Neural cell (in vitro differentiated cells): ENCODE measurements at regions not wholly inside any gene's neighbourhood (a gene's known extent, or its start where the extent isn't known, plus 50 kb on each side); places are given as distances from the start of the nearest gene placed in this dataset.

ENCODE experiments used
- H2AFZ ChIP-seq: fragments of 200-600, 300-800 bp; sonication (generic), shearing (Covaris generic); 2 replicates; pipeline ENCODE4 v1.6.0; 2014; ENCODE audit warnings: low read depth, mild to moderate bottlenecking, antibody characterized with exemption, low read length, moderate library complexity
- H3F3A ChIP-seq: fragments of 200-600 bp; shearing (Covaris generic); 2 replicates; pipeline ENCODE4 v1.6.1; 2016; ENCODE audit warnings: mild to moderate bottlenecking, moderate library complexity, mixed read lengths, antibody characterized with exemption, low read length; ENCODE audit not compliant: insufficient read depth, poor library complexity, severe bottlenecking
- H3K27ac ChIP-seq: fragments of 200-600, 300-800 bp; sonication (generic), shearing (Covaris generic); 2 replicates; pipeline ENCODE4 v1.5.1; 2014; ENCODE audit warnings: mild to moderate bottlenecking, low read length, moderate library complexity
- H3K27me3 ChIP-seq: fragments of 300-800, 200-600 bp; sonication (generic), shearing (Covaris generic); 2 replicates; pipeline ENCODE4 v1.6.0; 2014; ENCODE audit warnings: mild to moderate bottlenecking, low read depth, low read length, moderate library complexity; ENCODE audit not compliant: insufficient read depth
- H3K36me3 ChIP-seq: fragments of 300-800, 200-600 bp; sonication (generic), shearing (Covaris generic); 2 replicates; pipeline ENCODE4 v1.5.1; 2014; ENCODE audit warnings: mild to moderate bottlenecking, antibody characterized with exemption, low read length, moderate library complexity; ENCODE audit not compliant: insufficient read depth
- H3K4me2 ChIP-seq: fragments of 300-800, 200-600 bp; sonication (generic), shearing (Covaris generic); 2 replicates; pipeline ENCODE4 v1.6.0; 2014; ENCODE audit warnings: mild to moderate bottlenecking, low read length
- H3K4me3 ChIP-seq: fragments of 300-800, 200-600 bp; sonication (generic), shearing (Covaris generic); 2 replicates; pipeline ENCODE4 v1.5.1; 2014; ENCODE audit warnings: mild to moderate bottlenecking, low read length, moderate library complexity
- H3K79me2 ChIP-seq: fragments of 200-600 bp; shearing (Covaris generic); replicated peaks from 2 replicates; pipeline ENCODE4 v1.6.0; 2014; ENCODE audit warnings: mild to moderate bottlenecking, low read length, moderate library complexity; ENCODE audit not compliant: insufficient read depth
- H3K9ac ChIP-seq: fragments of 300-800, 200-600 bp; sonication (generic), shearing (Covaris generic); 2 replicates; pipeline ENCODE4 v1.6.1; 2016; ENCODE audit warnings: mild to moderate bottlenecking, low read length, mixed read lengths
- H3K9me2 ChIP-seq: fragments of 200-600 bp; shearing (Covaris generic); 2 replicates; pipeline ENCODE4 v1.6.1; 2016; ENCODE audit warnings: mild to moderate bottlenecking, low read length, mixed read lengths; ENCODE audit not compliant: insufficient read depth
- H3K9me3 ChIP-seq: fragments of 200-600, 300-800 bp; sonication (generic), shearing (Covaris generic); 2 replicates; pipeline ENCODE4 v1.6.1; 2016; ENCODE audit warnings: mild to moderate bottlenecking, mixed run types, low read length, moderate library complexity, mixed read lengths
- H4K20me1 ChIP-seq: fragments of 200-600 bp; shearing (Covaris generic); 2 replicates; pipeline ENCODE4 v1.6.1; 2016; ENCODE audit warnings: mild to moderate bottlenecking, mixed run types; ENCODE audit not compliant: insufficient read depth
- CTCF ChIP-seq: fragments of 450-650 bp; IDR thresholded peaks from 2 replicates; pipeline ENCODE4 v1.5.1; 2014; ENCODE audit warnings: antibody characterized with exemption, mild to moderate bottlenecking, moderate library complexity; ENCODE audit not compliant: poor library complexity, severe bottlenecking
- EP300 ChIP-seq: fragments of 450-650 bp; conservative IDR thresholded peaks from 2 replicates; pipeline ENCODE4 v1.6.1; 2014; ENCODE audit warnings: antibody characterized with exemption, mild to moderate bottlenecking, moderate library complexity; ENCODE audit not compliant: poor library complexity, severe bottlenecking
- EZH2 ChIP-seq: fragments of 200-600, 300-800 bp; shearing (Covaris generic), sonication (generic); IDR thresholded peaks from 2 replicates; pipeline ENCODE4 v1.6.1; 2014; ENCODE audit warnings: antibody characterized with exemption, low read length, borderline replicate concordance, mild to moderate bottlenecking; ENCODE audit not compliant: insufficient read depth, poor library complexity, severe bottlenecking
- MXI1 ChIP-seq: fragments of 450-650 bp; conservative IDR thresholded peaks from 2 replicates; pipeline ENCODE4 v1.6.1; 2014; ENCODE audit warnings: antibody characterized with exemption, mild to moderate bottlenecking; ENCODE audit not compliant: poor library complexity, severe bottlenecking
- POLR2AphosphoS5 ChIP-seq: IDR thresholded peaks from 2 replicates; pipeline ENCODE4 v1.6.1; 2012
- RAD21 ChIP-seq: fragments of 450-650 bp; conservative IDR thresholded peaks from 2 replicates; pipeline ENCODE4 v1.6.1; 2014; ENCODE audit warnings: antibody characterized with exemption, mild to moderate bottlenecking, moderate library complexity
- REST ChIP-seq: IDR thresholded peaks from 2 replicates; pipeline ENCODE4 v1.6.1; 2012; ENCODE audit warnings: borderline replicate concordance
- SMC3 ChIP-seq: fragments of 450-650 bp; conservative IDR thresholded peaks from 2 replicates; pipeline ENCODE4 v1.6.1; 2014; ENCODE audit warnings: antibody characterized with exemption, mild to moderate bottlenecking, moderate library complexity; ENCODE audit not compliant: poor library complexity
- TAF1 ChIP-seq: IDR thresholded peaks from 2 replicates; pipeline ENCODE4 v1.6.1; 2012; ENCODE audit warnings: low read depth

- H3F3A ChIP-seq: no peaks in the 10 kb centered on the region
- no peak for TF ChIP-seq MXI1
- no peak for TF ChIP-seq TAF1
- no peak for TF ChIP-seq EZH2
- no peak for TF ChIP-seq POLR2AphosphoS5
- TF ChIP-seq CTCF: no peak
- H3K27ac ChIP-seq: no peak overlapping the region
- no peaks in the 10 kb centered on the region for H3K27me3 ChIP-seq
- no peak overlapping the region for H3K9ac ChIP-seq
- H3K4me2 ChIP-seq: no peak overlapping the region
- no peaks in the 10 kb centered on the region for H3K9me3 ChIP-seq
- no peaks in the 10 kb centered on the region for H3K36me3 ChIP-seq
- H2AFZ ChIP-seq: no peak overlapping the region
- H4K20me1 ChIP-seq: no peaks in the 10 kb centered on the region
- H3K4me3 ChIP-seq: no peak overlapping the region
- no peaks in the 10 kb centered on the region for H3K9me2 ChIP-seq
- no peaks in the 10 kb centered on the region for H3K79me2 ChIP-seq
Observed at GRCh38 chr2:75337016-75337415, 137.7 kb upstream of the TACR1 start.

GRCh38 chr2:75336451-75336850, 137.1 kb upstream of the TACR1 start:
- no peaks in the 10 kb centered on the region for H3K79me2 ChIP-seq
- no peak overlapping the region for H3K4me2 ChIP-seq
- H3K9me3 ChIP-seq: no peaks in the 10 kb centered on the region
- H3K9ac ChIP-seq: no peak overlapping the region
- no peak overlapping the region for H3K27ac ChIP-seq
- no peak overlapping the region for H3K4me3 ChIP-seq
- no peak overlapping the region for H2AFZ ChIP-seq
- no peaks in the 10 kb centered on the region for H3K9me2 ChIP-seq
- no peaks in the 10 kb centered on the region for H3F3A ChIP-seq
- H4K20me1 ChIP-seq: no peaks in the 10 kb centered on the region
- TF ChIP-seq POLR2AphosphoS5: no peak
- no peak for TF ChIP-seq MXI1
- TF ChIP-seq SMC3: no peak
- no peak for TF ChIP-seq TAF1
- no peak for TF ChIP-seq EP300
- no peak for TF ChIP-seq RAD21
- no peaks in the 10 kb centered on the region for H3K36me3 ChIP-seq
- no peaks in the 10 kb centered on the region for H3K27me3 ChIP-seq

GRCh38 chr2:75334076-75334475, 134.8 kb upstream of the TACR1 start:
- no peak overlapping the region for H3K4me2 ChIP-seq
- no peak overlapping the region for H3K27ac ChIP-seq
- H3K9ac ChIP-seq: no peak overlapping the region
- H3K36me3 ChIP-seq: no peaks in the 10 kb centered on the region
- no peaks in the 10 kb centered on the region for H3K9me3 ChIP-seq
- H3K4me3 ChIP-seq: no peak overlapping the region
- no peaks in the 10 kb centered on the region for H3F3A ChIP-seq
- no peaks in the 10 kb centered on the region for H3K27me3 ChIP-seq
- H3K79me2 ChIP-seq: no peaks in the 10 kb centered on the region
- no peak for TF ChIP-seq EZH2
- no peak for TF ChIP-seq EP300
- no peak for TF ChIP-seq MXI1
- TF ChIP-seq POLR2AphosphoS5: no peak
- TF ChIP-seq TAF1: no peak
- no peak for TF ChIP-seq RAD21
- TF ChIP-seq SMC3: no peak
- TF ChIP-seq CTCF: no peak
- TF ChIP-seq REST: no peak
- no peaks in the 10 kb centered on the region for H4K20me1 ChIP-seq
- H2AFZ ChIP-seq: no peak overlapping the region
- no peaks in the 10 kb centered on the region for H3K9me2 ChIP-seq
